Trophoblast cell (in vitro differentiated cells and primary cell): ENCODE measurements at regions not wholly inside any gene's neighbourhood (a gene's known extent, or its start where the extent isn't known, plus 50 kb on each side); places are given as distances from the start of the nearest gene placed in this dataset.

ENCODE experiments used
- DNase-seq, 2 donors: peaks; one replicate each; pipeline ENCODE4 v3.0.0-alpha.2; 2016
- H2AFZ ChIP-seq: 2 replicates; pipeline ENCODE4 v1.6.1; 2013; ENCODE audit warnings: low read length, moderate library complexity, mild to moderate bottlenecking; ENCODE audit not compliant: insufficient read depth, poor library complexity
- H2AK5ac ChIP-seq: 2 replicates; pipeline ENCODE4 v1.6.1; 2013; ENCODE audit warnings: mild to moderate bottlenecking, low read length
- H2BK120ac ChIP-seq: 2 replicates; pipeline ENCODE4 v1.6.1; 2013; ENCODE audit warnings: low read length, mild to moderate bottlenecking, moderate library complexity; ENCODE audit not compliant: insufficient read depth, poor library complexity
- H2BK12ac ChIP-seq: 2 replicates; pipeline ENCODE4 v1.6.1; 2013; ENCODE audit warnings: mild to moderate bottlenecking, low read length, moderate library complexity
- H2BK5ac ChIP-seq: 2 replicates; pipeline ENCODE4 v1.6.1; 2013; ENCODE audit warnings: low read length, low read depth, moderate library complexity, mild to moderate bottlenecking; ENCODE audit not compliant: poor library complexity
- H3K14ac ChIP-seq: 2 replicates; pipeline ENCODE4 v1.6.1; 2013; ENCODE audit warnings: mild to moderate bottlenecking, low read length
- H3K18ac ChIP-seq: 2 replicates; pipeline ENCODE4 v1.6.1; 2013; ENCODE audit warnings: mild to moderate bottlenecking, low read length
- H3K23ac ChIP-seq: 2 replicates; pipeline ENCODE4 v1.6.1; 2013; ENCODE audit warnings: low read length
- H3K27ac ChIP-seq: 2 replicates; pipeline ENCODE4 v1.5.1; 2013; ENCODE audit warnings: low read depth, mild to moderate bottlenecking, inconsistent platforms, low read length, moderate library complexity
- H3K27me3 ChIP-seq: 2 replicates; pipeline ENCODE4 v1.6.1; 2013; ENCODE audit warnings: inconsistent platforms, mild to moderate bottlenecking, low read length, moderate library complexity; ENCODE audit not compliant: insufficient read depth
- H3K36me3 ChIP-seq, 2 experiments: 1 replicate in 1 of 2; 2 replicates in 1 of 2; pipeline ENCODE4 v1.6.1; 2013; ENCODE audit warnings: low read length in 2 of 2, mild to moderate bottlenecking in 2 of 2, moderate library complexity in 1 of 2; ENCODE audit not compliant: insufficient read depth in 2 of 2, control insufficient read depth in 1 of 2
- H3K4ac ChIP-seq: 2 replicates; pipeline ENCODE4 v1.6.1; 2013; ENCODE audit warnings: low read depth, mild to moderate bottlenecking, low read length, moderate library complexity
- H3K4me1 ChIP-seq, 2 experiments: 1 replicate in 1 of 2; 2 replicates in 1 of 2; pipeline ENCODE4 v1.6.1; 2013; ENCODE audit warnings: low read length in 2 of 2, mild to moderate bottlenecking in 2 of 2, moderate library complexity in 1 of 2; ENCODE audit not compliant: insufficient read depth in 2 of 2, control insufficient read depth in 1 of 2
- H3K4me2 ChIP-seq: 2 replicates; pipeline ENCODE4 v1.6.1; 2013; ENCODE audit warnings: inconsistent platforms, mild to moderate bottlenecking, low read length, moderate library complexity
- H3K4me3 ChIP-seq: 2 replicates; pipeline ENCODE4 v1.5.1; 2013; ENCODE audit warnings: mild to moderate bottlenecking, low read depth, low read length, inconsistent platforms
- H3K79me1 ChIP-seq: one replicate; pipeline ENCODE4 v1.6.1; 2013; ENCODE audit warnings: low read length
- H3K79me2 ChIP-seq: 2 replicates; pipeline ENCODE4 v1.6.1; 2013; ENCODE audit warnings: low read length, mild to moderate bottlenecking; ENCODE audit not compliant: control insufficient read depth, insufficient read depth, poor library complexity
- H3K9ac ChIP-seq: 2 replicates; pipeline ENCODE4 v1.6.1; 2013; ENCODE audit warnings: mild to moderate bottlenecking, low read length
- H3K9me3 ChIP-seq: 2 replicates; pipeline ENCODE4 v1.6.1; 2013; ENCODE audit warnings: low read depth, mild to moderate bottlenecking, control low read depth, inconsistent platforms, low read length; ENCODE audit not compliant: insufficient read depth
- H4K12ac ChIP-seq: 2 replicates; pipeline ENCODE4 v1.6.1; 2013; ENCODE audit warnings: low read depth, mild to moderate bottlenecking, low read length, moderate library complexity
- H4K8ac ChIP-seq: 2 replicates; pipeline ENCODE4 v1.6.1; 2013; ENCODE audit warnings: low read depth, mild to moderate bottlenecking, low read length, moderate library complexity
- H4K91ac ChIP-seq: one replicate; pipeline ENCODE4 v1.6.1; 2013; ENCODE audit warnings: low read depth, mild to moderate bottlenecking, low read length, moderate library complexity
- WGBS: extraction: QIAGEN DNeasy Blood & Tissue Kit; methylation state at CpG from one replicate; pipeline ENCODE4 v1.1.7; 2013; ENCODE audit warnings: missing lambda C conversion rate; ENCODE audit not compliant: insufficient read length, insufficient coverage; ENCODE audit errors: extremely low coverage; 5-methylcytosine and 5-hydroxymethylcytosine counted together

DNA sequence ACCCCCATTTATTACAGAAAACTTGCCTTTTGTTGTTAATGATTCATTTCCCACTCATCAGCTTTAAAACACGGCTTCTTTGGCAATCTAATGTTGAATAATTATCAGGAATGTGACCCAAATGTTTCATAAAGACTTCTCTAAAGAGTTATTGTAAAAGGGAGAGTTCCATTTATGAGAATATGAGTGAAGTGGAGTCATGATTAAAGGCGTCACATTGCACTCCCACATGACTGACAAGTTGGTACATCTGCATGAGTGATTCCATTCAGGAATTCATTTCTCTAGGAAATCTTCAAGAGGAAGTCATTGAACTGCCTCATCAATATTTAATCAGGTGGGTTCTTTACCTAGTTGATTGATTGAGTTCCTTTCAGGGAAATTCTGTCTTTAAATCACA is 184.8 kb downstream of the LNPK start:
- H2AK5ac ChIP-seq, result no peak overlapping the region
- no peaks in the 10 kb centered on the region for H3K79me2 ChIP-seq

GRCh38 chr2:175815537-175815936 is 186.5 kb downstream of the LNPK start:
- Histone ChIP-seq H3K79me1 (no peaks in the 10 kb centered on the region), H3K9me3 (peaks cover 2% of the 10 kb centered on the region), H2BK12ac (no peak overlapping the region), H3K18ac (no peak overlapping the region), H3K27me3 (no peaks in the 10 kb centered on the region), H3K4me3 (no peak overlapping the region), H3K23ac (no peak overlapping the region), H4K91ac (no peak overlapping the region), H4K12ac (no peak overlapping the region), H3K4me1 (no peaks in the 10 kb centered on the region), H2AK5ac (no peak overlapping the region), H2BK5ac (no peak overlapping the region), H3K36me3 (no peaks in the 10 kb centered on the region), H2BK120ac (no peak overlapping the region), H3K27ac (no peak overlapping the region), H3K4ac (no peak overlapping the region), H3K79me2 (no peaks in the 10 kb centered on the region), H3K4me2 (no peak overlapping the region), H3K9ac (no peak overlapping the region), H4K8ac (no peak overlapping the region), H3K14ac (no peak overlapping the region), H2AFZ (no peak overlapping the region)
- DNase-seq, result no peak
- no CpG with 5 or more reads among the region's 1 CpG for WGBS

More for the DNA sequence above, 184.8 kb downstream of the LNPK start:
- no peaks in the 10 kb centered on the region for H3K27me3 ChIP-seq
- no peaks in the 10 kb centered on the region for H3K36me3 ChIP-seq
- H4K8ac ChIP-seq, result no peak overlapping the region
- H3K4me3 ChIP-seq, result no peak overlapping the region
- no peak overlapping the region for H3K14ac ChIP-seq
- H3K23ac ChIP-seq, result no peak overlapping the region
- H3K4me1 ChIP-seq, result no peaks in the 10 kb centered on the region
- no peak for DNase-seq
- H3K79me1 ChIP-seq, result no peaks in the 10 kb centered on the region
- H3K18ac ChIP-seq, result no peak overlapping the region
- no peak overlapping the region for H2BK120ac ChIP-seq
- H3K9me3 ChIP-seq, result peaks cover 2% of the 10 kb centered on the region
- no peak overlapping the region for H3K4me2 ChIP-seq
- no peak overlapping the region for H3K9ac ChIP-seq
- no peak overlapping the region for H3K4ac ChIP-seq
- WGBS, result no CpG with 5 or more reads among the region's 2 CpGs
- no peak overlapping the region for H4K91ac ChIP-seq
- H3K27ac ChIP-seq, result no peak overlapping the region
- H2AFZ ChIP-seq, result no peak overlapping the region
- no peak overlapping the region for H4K12ac ChIP-seq
- no peak overlapping the region for H2BK5ac ChIP-seq
- no peak overlapping the region for H2BK12ac ChIP-seq

GRCh38 chr2:175811971-175812370 is 190.1 kb downstream of the LNPK start:
- H2BK5ac ChIP-seq, result no peak overlapping the region
- no peak overlapping the region for H3K9ac ChIP-seq
- H3K4me2 ChIP-seq, result no peak overlapping the region
- peaks cover 5% of the 10 kb centered on the region for H3K79me1 ChIP-seq
- DNase-seq, result no peak
- H2BK120ac ChIP-seq, result no peak overlapping the region
- no peak overlapping the region for H3K4ac ChIP-seq
- no peak overlapping the region for H3K4me3 ChIP-seq
- WGBS, result no CpG with 5 or more reads among the region's 2 CpGs
- H3K79me2 ChIP-seq, result no peaks in the 10 kb centered on the region
- no peaks in the 10 kb centered on the region for H3K36me3 ChIP-seq
- no peak overlapping the region for H3K27ac ChIP-seq
- no peak overlapping the region for H3K14ac ChIP-seq
- peaks cover 2% of the 10 kb centered on the region for H3K9me3 ChIP-seq
- H3K23ac ChIP-seq, result no peak overlapping the region
- H4K12ac ChIP-seq, result no peak overlapping the region
- no peak overlapping the region for H2AK5ac ChIP-seq
- no peaks in the 10 kb centered on the region for H3K27me3 ChIP-seq
- no peak overlapping the region for H3K18ac ChIP-seq
- H2AFZ ChIP-seq, result no peak overlapping the region
- no peak overlapping the region for H4K91ac ChIP-seq
- H2BK12ac ChIP-seq, result no peak overlapping the region
- no peak overlapping the region for H4K8ac ChIP-seq
- peaks cover 3 to 4% of the 10 kb centered on the region in 2 experiments for H3K4me1 ChIP-seq

GRCh38 chr2:175808858-175809257 is 193.2 kb downstream of the LNPK start:
- H4K8ac ChIP-seq, result no peak overlapping the region
- no CpG with 5 or more reads among the region's 1 CpG for WGBS
- H3K4ac ChIP-seq, result no peak overlapping the region
- H3K9ac ChIP-seq, result no peak overlapping the region
- H3K18ac ChIP-seq, result no peak overlapping the region
- no peak overlapping the region for H3K27ac ChIP-seq
- H2AFZ ChIP-seq, result no peak overlapping the region
- no peak overlapping the region for H2BK12ac ChIP-seq
- no peak overlapping the region for H2BK120ac ChIP-seq
- peaks cover 6 to 13% of the 10 kb centered on the region in 2 experiments for H3K4me1 ChIP-seq
- no peaks in the 10 kb centered on the region for H3K9me3 ChIP-seq
- H3K23ac ChIP-seq, result no peak overlapping the region
- H3K4me3 ChIP-seq, result no peak overlapping the region
- H2AK5ac ChIP-seq, result no peak overlapping the region
- no peak overlapping the region for H4K12ac ChIP-seq
- peaks cover 12% of the 10 kb centered on the region for H3K79me1 ChIP-seq
- no peaks in the 10 kb centered on the region for H3K79me2 ChIP-seq
- H3K4me2 ChIP-seq, result no peak overlapping the region
- no peaks in the 10 kb centered on the region for H3K27me3 ChIP-seq
- H3K36me3 ChIP-seq, result no peaks in the 10 kb centered on the region
- no peak for DNase-seq
- H3K14ac ChIP-seq, result no peak overlapping the region
- no peak overlapping the region for H2BK5ac ChIP-seq
- no peak overlapping the region for H4K91ac ChIP-seq
